GM12875 (cell line): ENCODE measurements at regions not wholly inside any gene's neighbourhood (a gene's known extent, or its start where the extent isn't known, plus 50 kb on each side); places are given as distances from the start of the nearest gene placed in this dataset.

Source experiments
- H3K4me3 ChIP-seq: one replicate; pipeline ENCODE4 v1.5.1; 2011; ENCODE audit warnings: low read depth, low read length, control low read depth
- TF ChIP-seq, protein P1 (sequence below): IDR thresholded peaks from 2 replicates; pipeline ENCODE4 v1.5.1; 2011; ENCODE audit warnings: low read depth, mild to moderate bottlenecking, control low read depth, inconsistent platforms, low read length, moderate library complexity, borderline replicate concordance; ENCODE audit not compliant: insufficient read depth

DNA sequence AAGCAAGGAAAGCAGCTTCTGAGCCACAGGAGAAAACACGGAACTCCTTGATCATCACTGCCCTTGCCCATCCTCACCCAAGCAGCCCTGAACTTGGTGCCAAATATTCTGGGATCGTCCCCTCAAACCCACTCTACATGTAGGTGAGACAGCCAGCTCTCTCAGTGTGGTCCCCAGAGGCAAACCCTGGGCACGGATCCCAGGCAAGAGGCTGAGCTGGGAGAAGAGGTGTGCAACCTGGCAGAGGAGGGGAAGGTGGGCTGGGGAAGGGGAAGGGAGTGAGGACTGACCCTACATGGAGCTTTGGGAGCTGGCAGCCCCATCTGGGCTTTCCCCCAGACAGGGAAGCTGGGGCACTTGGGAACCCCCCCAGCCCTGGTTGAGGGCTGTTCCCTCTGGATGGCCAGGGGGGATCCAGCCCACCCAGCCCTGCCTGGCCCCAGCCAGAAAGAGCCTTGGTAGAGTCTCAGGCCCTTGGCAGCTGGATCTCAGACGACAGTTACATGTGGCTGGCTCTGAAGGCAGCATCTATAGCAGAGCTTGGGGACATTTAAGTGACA lies 186.2 kb upstream of the CST7 start:
- TF ChIP-seq, protein P1, sequence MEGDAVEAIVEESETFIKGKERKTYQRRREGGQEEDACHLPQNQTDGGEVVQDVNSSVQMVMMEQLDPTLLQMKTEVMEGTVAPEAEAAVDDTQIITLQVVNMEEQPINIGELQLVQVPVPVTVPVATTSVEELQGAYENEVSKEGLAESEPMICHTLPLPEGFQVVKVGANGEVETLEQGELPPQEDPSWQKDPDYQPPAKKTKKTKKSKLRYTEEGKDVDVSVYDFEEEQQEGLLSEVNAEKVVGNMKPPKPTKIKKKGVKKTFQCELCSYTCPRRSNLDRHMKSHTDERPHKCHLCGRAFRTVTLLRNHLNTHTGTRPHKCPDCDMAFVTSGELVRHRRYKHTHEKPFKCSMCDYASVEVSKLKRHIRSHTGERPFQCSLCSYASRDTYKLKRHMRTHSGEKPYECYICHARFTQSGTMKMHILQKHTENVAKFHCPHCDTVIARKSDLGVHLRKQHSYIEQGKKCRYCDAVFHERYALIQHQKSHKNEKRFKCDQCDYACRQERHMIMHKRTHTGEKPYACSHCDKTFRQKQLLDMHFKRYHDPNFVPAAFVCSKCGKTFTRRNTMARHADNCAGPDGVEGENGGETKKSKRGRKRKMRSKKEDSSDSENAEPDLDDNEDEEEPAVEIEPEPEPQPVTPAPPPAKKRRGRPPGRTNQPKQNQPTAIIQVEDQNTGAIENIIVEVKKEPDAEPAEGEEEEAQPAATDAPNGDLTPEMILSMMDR = no peak
- no peak overlapping the region for H3K4me3 ChIP-seq

DNA sequence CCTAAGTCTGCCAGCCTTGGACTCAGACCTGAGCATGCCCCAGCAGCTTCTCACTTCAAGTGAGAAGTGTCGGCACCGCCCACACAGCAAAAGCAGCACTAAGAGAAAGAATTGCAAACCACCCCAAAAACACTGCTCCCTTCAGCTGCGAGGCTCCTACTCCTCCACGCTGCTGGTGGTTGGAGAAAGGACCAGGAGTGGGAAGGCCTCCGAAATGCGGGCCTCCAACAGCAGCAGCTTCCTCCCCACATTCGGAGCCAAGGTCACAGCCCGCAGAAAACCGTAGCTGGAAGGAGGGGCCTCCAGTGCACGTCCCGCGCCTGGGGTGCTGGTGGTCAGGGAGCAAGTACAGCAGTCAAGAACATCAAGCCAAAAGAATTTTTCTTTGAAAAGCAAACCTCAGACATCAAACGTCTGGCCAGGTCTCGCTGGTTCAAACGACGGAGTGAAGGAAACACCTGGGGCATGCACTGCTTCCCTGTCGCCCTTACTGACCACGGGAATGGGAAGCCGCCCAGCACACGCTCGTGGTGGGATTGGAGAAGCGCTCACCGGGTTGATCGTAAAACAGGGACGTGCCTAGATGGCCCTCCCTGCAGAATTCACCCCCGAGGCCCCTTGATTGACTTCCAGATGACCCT lies 185.6 kb upstream of the CST7 start:
- H3K4me3 ChIP-seq = no peak overlapping the region
- TF ChIP-seq, protein P1 = no peak

DNA sequence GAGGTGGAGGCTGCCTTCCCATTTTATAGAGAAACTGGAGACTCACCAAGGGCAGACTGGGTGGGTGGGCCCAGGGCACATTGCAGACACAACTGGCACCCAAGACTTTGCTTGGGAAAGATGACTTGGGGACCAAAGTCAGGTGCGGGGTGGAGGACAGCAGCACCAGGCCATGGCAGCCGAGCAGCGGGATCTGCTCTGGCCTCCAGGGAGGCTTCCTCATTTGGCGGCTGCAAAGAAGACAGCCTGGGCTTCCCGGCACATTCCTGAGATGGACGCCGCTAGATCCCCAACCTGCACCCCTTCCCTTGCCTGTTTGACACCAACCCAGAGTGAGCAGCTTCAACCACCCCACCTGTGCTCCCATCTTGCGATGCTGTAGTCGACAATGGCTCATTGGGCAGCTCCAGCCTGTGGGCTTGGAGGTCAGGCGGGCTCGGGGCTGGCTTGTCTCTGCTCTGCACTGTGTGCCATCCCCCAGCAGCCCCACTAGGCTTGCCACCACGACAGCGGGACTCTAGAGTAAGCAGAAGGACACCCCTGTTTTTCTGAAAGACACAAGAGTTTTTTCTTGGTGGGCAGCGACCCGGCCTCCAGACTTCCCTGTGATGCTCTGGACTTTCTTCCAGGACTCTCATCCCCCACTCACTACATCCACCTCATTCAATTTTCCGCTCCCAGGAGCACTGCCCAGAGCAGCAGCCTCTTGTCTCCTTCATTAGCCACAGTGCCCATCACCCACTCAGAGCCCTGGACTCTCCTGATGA lies 184.9 kb upstream of the CST7 start:
- TF ChIP-seq, protein P1 = no peak
- H3K4me3 ChIP-seq = no peak overlapping the region

DNA sequence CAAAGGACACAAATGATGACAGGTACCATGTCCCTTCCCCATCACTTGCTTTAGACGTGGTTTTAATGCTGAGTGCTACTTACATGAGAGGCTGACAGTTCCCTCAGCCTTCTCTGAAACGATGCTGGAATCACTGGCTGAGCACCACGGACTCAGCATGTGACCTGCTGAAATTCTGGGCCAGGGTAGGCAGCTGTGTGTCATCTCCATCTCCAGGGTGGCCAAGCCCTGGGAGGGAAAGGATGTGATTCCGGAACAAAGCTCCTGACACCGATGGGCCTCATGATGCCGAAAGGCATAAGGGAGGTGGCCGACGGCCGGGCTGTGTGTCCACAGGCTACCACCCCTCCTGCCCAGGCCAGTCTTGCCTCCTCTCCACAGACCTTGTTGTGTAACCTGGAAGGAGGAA lies 184.3 kb upstream of the CST7 start:
- no peak overlapping the region for H3K4me3 ChIP-seq
- TF ChIP-seq, protein P1 = no peak

DNA sequence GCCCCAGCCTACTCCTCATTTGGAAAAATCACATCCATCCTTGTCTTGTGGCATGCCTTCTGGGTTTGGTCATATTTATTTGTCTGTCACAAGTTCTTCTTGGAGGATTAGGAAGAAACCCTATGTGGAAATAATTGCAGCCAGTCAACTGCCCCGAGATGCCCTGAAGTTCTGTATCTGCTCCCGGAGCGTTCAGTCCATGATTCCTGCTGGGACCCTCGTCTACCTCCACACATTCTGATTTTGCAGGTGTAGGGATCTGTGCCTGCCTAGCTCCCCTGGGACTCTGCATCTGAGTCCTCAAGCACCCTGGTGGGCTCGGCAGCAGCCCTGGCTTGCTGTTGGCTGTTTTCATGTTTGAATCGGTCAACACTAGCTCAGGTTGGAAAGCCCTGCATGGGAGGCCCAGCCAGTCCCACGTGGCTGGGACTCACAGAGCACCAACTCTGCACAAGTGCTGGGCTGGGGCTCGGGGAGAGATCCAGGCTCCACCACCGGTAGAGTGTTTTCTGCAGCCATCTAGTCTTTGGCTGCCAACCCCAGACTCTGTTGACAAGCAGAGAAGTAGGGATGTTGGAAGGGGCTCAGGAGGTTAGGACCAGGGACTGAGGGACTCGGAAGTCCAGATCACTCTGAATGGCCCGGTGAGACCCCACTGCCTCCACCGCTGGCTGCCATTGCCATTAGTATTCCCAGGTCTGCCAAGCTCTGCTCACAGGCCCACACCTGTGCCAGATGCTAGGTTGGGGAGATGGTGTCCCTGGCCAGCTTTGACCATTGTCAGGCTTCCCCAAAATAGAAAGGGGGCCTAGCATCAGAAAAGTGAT lies 183.5 kb upstream of the CST7 start:
- TF ChIP-seq, protein P1 = no peak
- H3K4me3 ChIP-seq = no peak overlapping the region

DNA sequence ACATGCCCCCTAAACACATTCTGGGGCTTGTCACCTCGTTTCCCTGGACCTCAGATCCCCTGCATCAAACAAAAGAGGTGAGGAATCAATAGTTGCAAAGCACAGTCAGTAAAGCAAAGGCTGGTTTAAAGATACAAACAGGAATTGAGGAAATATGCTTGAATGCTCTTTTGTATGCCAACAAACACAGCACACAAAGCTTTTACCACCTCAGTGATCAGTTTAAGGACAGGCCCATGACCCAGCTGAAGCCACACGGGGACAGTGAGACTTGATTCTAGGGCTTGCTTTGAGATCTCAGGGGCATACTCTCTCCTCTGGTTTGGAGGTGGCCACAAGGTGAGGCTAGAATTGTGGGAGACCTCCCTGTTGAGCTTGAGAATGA lies 182.9 kb upstream of the CST7 start:
- TF ChIP-seq, protein P1 = no peak
- H3K4me3 ChIP-seq = no peak overlapping the region
